H9 (cell line): ENCODE measurements at regions not wholly inside any gene's neighbourhood (a gene's known extent, or its start where the extent isn't known, plus 50 kb on each side); places are given as distances from the start of the nearest gene placed in this dataset.

ENCODE experiments used
- DNase-seq: peaks from one replicate; pipeline ENCODE4 v3.0.0-alpha.2; 2017
- H2AFZ ChIP-seq: one replicate; pipeline ENCODE4 v1.6.1; 2013; ENCODE audit warnings: mild to moderate bottlenecking, low read length, control low read depth, moderate library complexity
- H2AK5ac ChIP-seq: 2 replicates; pipeline ENCODE4 v1.6.1; 2013; ENCODE audit warnings: low read length, control low read depth, mixed read lengths; ENCODE audit not compliant: insufficient read length
- H2BK120ac ChIP-seq: one replicate; pipeline ENCODE4 v1.6.1; 2013; ENCODE audit warnings: low read depth, mild to moderate bottlenecking, low read length, control low read depth, inconsistent platforms; ENCODE audit not compliant: poor library complexity, severe bottlenecking
- H2BK12ac ChIP-seq: 2 replicates; pipeline ENCODE4 v1.6.1; 2013; ENCODE audit warnings: low read length, control low read depth, mixed read lengths, low read depth; ENCODE audit not compliant: insufficient read length
- H2BK15ac ChIP-seq: 2 replicates; pipeline ENCODE4 v1.6.1; 2013; ENCODE audit warnings: low read depth, low read length, control low read depth
- H2BK20ac ChIP-seq: one replicate; pipeline ENCODE4 v1.6.1; 2013; ENCODE audit warnings: low read depth, mild to moderate bottlenecking, low read length, control low read depth, inconsistent platforms; ENCODE audit not compliant: poor library complexity, severe bottlenecking
- H2BK5ac ChIP-seq: 2 replicates; pipeline ENCODE4 v1.6.1; 2013; ENCODE audit warnings: low read length, control low read depth, mixed read lengths; ENCODE audit not compliant: insufficient read length
- H3K14ac ChIP-seq: 2 replicates; pipeline ENCODE4 v1.6.1; 2013; ENCODE audit warnings: low read length, control low read depth; ENCODE audit not compliant: insufficient read depth
- H3K18ac ChIP-seq: 2 replicates; pipeline ENCODE4 v1.6.1; 2013; ENCODE audit warnings: low read depth, mild to moderate bottlenecking, mixed read lengths, low read length, control low read depth; ENCODE audit not compliant: insufficient read length
- H3K23ac ChIP-seq: 2 replicates; pipeline ENCODE4 v1.6.1; 2013; ENCODE audit warnings: low read length, control low read depth, mixed read lengths, low read depth; ENCODE audit not compliant: insufficient read length
- H3K23me2 ChIP-seq: 2 replicates; pipeline ENCODE4 v1.6.1; 2013; ENCODE audit warnings: low read depth, mild to moderate bottlenecking, mixed read lengths, low read length, control low read depth; ENCODE audit not compliant: insufficient read length, poor library complexity, severe bottlenecking
- H3K27ac ChIP-seq: 2 replicates; pipeline ENCODE4 v1.5.1; 2013; ENCODE audit warnings: low read length, control low read depth, mixed read lengths, low read depth; ENCODE audit not compliant: insufficient read length
- H3K27me3 ChIP-seq: 2 replicates; pipeline ENCODE4 v1.6.1; 2013; ENCODE audit warnings: low read length, control low read depth, inconsistent platforms; ENCODE audit not compliant: insufficient read depth
- H3K4ac ChIP-seq: 2 replicates; pipeline ENCODE4 v1.6.1; 2013; ENCODE audit warnings: low read depth, mild to moderate bottlenecking, control low read depth, inconsistent platforms, low read length, moderate library complexity
- H3K4me1 ChIP-seq: 2 replicates; pipeline ENCODE4 v1.6.1; 2013; ENCODE audit warnings: low read length, control low read depth, inconsistent platforms; ENCODE audit not compliant: insufficient read depth
- H3K4me2 ChIP-seq: 2 replicates; pipeline ENCODE4 v1.6.1; 2013; ENCODE audit warnings: low read length, control low read depth, mixed read lengths; ENCODE audit not compliant: insufficient read length, insufficient read depth
- H3K56ac ChIP-seq: 2 replicates; pipeline ENCODE4 v1.6.1; 2013; ENCODE audit warnings: low read depth, mild to moderate bottlenecking, mixed read lengths, low read length, control low read depth; ENCODE audit not compliant: insufficient read length
- H3K79me1 ChIP-seq: 2 replicates; pipeline ENCODE4 v1.6.1; 2013; ENCODE audit warnings: low read depth, mild to moderate bottlenecking, moderate library complexity, low read length, control low read depth, inconsistent platforms; ENCODE audit not compliant: insufficient read depth, poor library complexity, severe bottlenecking
- H3K79me2 ChIP-seq: 2 replicates; pipeline ENCODE4 v1.6.1; 2013; ENCODE audit warnings: low read length, control low read depth, inconsistent platforms; ENCODE audit not compliant: insufficient read depth
- H3K9ac ChIP-seq: 2 replicates; pipeline ENCODE4 v1.6.1; 2013; ENCODE audit warnings: low read length, control low read depth, mixed read lengths; ENCODE audit not compliant: insufficient read length; ENCODE audit errors: extremely low read depth
- H3K9me3 ChIP-seq: one replicate; pipeline ENCODE4 v1.6.1; 2013; ENCODE audit warnings: low read depth, low read length, inconsistent platforms; ENCODE audit not compliant: control insufficient read depth
- H3T11ph ChIP-seq: one replicate; pipeline ENCODE4 v1.6.1; 2013; ENCODE audit warnings: mild to moderate bottlenecking, low read length, control low read depth, inconsistent platforms
- H4K20me1 ChIP-seq: one replicate; pipeline ENCODE4 v1.6.1; 2013; ENCODE audit not compliant: control insufficient read depth, insufficient read length, insufficient read depth
- H4K5ac ChIP-seq: 2 replicates; pipeline ENCODE4 v1.6.1; 2013; ENCODE audit warnings: low read depth, mild to moderate bottlenecking, mixed read lengths, low read length, control low read depth; ENCODE audit not compliant: insufficient read length
- H4K8ac ChIP-seq: replicated peaks from 2 replicates; pipeline ENCODE4 v1.6.1; 2013; ENCODE audit warnings: low read length, control low read depth, mixed read lengths, low read depth; ENCODE audit not compliant: insufficient read length
- H4K91ac ChIP-seq: 2 replicates; pipeline ENCODE4 v1.6.1; 2013; ENCODE audit warnings: low read depth, mild to moderate bottlenecking, moderate library complexity, mixed read lengths, low read length, control low read depth; ENCODE audit not compliant: insufficient read length
- H3K27ac Mint-ChIP-seq, 3 experiments: 2 replicates in 2 of 3; 3 replicates in 1 of 3; pipeline ENCODE4 v1.8.0; 2020 to 2021; ENCODE audit warnings: mixed read lengths in 3 of 3, mild to moderate bottlenecking in 1 of 3, moderate library complexity in 1 of 3
- H3K27me3 Mint-ChIP-seq: 2 replicates; pipeline ENCODE4 v1.8.0; 2021; ENCODE audit warnings: low read depth, mild to moderate bottlenecking, moderate library complexity, mixed read lengths
- H3K36me3 Mint-ChIP-seq, 3 experiments: 2 replicates in 2 of 3; 3 replicates in 1 of 3; pipeline ENCODE4 v1.8.0; 2020 to 2021; ENCODE audit warnings: low read depth in 3 of 3, mixed read lengths in 3 of 3; ENCODE audit not compliant: insufficient read depth in 1 of 3
- H3K4me1 Mint-ChIP-seq, 2 experiments: 2 replicates each; pipeline ENCODE4 v1.8.0; 2020; ENCODE audit warnings: mixed read lengths in 2 of 2
- H3K4me3 Mint-ChIP-seq, 2 experiments: 2 replicates in 1 of 2; 3 replicates in 1 of 2; pipeline ENCODE4 v1.8.0; 2020 to 2021; ENCODE audit warnings: mild to moderate bottlenecking in 2 of 2, mixed read lengths in 2 of 2, moderate library complexity in 1 of 2
- H3K9me3 Mint-ChIP-seq, 2 experiments: 2 replicates in 1 of 2; 3 replicates in 1 of 2; pipeline ENCODE4 v1.8.0; 2020; ENCODE audit warnings: mild to moderate bottlenecking in 2 of 2, mixed read lengths in 2 of 2, moderate library complexity in 1 of 2
- WGBS: extraction: QIAGEN DNeasy Blood & Tissue Kit; methylation state at CpG from one replicate; pipeline ENCODE4 v1.1.7; 2013; ENCODE audit warnings: missing lambda C conversion rate, low lambda C conversion rate, mixed read lengths; ENCODE audit not compliant: insufficient read length; ENCODE audit errors: extremely low coverage; 5-methylcytosine and 5-hydroxymethylcytosine counted together
- TF ChIP-seq, protein P1 (sequence below): fragments of 200-600 bp; sonication (generic); conservative IDR thresholded peaks from 3 replicates; pipeline ENCODE4 v1.8.0; 2021; ENCODE audit warnings: antibody characterized with exemption, mild to moderate bottlenecking

DNA sequence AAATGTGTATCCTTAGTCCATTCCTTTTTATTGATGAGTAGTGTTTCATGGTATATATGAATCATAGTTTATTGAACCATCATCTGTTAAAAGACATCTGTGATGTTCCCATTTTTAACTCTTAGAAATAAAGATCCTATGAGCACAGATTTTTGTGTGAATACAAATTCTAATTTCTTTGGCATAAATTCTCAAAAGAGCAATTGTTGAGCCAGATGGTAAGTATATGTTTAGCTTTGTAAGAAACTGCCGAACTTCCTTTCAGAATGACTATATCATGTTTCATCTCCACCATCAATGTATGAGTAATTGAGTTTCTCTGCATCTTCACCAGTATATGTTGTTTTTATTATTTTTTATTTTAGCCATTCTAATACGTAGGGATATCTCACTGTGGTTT lies 526.4 kb downstream of the CDH10 start:
- H3K23me2 ChIP-seq, result no peaks in the 10 kb centered on the region
- H3K56ac ChIP-seq, result no peak overlapping the region
- H3K4me1 ChIP-seq, result no peaks in the 10 kb centered on the region
- Mint-ChIP-seq H3K4me3 (no peak overlapping the region), H3K9me3 (peaks cover 8 to 15% of the 10 kb centered on the region in 2 experiments), H3K27ac (no peak overlapping the region), H3K36me3 (peaks cover 0 to 19% (median 2%) of the 10 kb centered on the region in 3 experiments; a peak in 4 of 7 replicates), H3K27me3 (no peaks in the 10 kb centered on the region), H3K4me1 (no peaks in the 10 kb centered on the region)
- no peak overlapping the region for H2AFZ ChIP-seq
- H3K27me3 ChIP-seq, result no peaks in the 10 kb centered on the region
- no peak overlapping the region for H4K91ac ChIP-seq
- H3K23ac ChIP-seq, result no peak overlapping the region
- no peak overlapping the region for H3K27ac ChIP-seq
- no peak overlapping the region for H3K14ac ChIP-seq
- H3K79me1 ChIP-seq, result no peaks in the 10 kb centered on the region
- H2BK120ac ChIP-seq, result no peak overlapping the region
- H4K20me1 ChIP-seq, result no peaks in the 10 kb centered on the region
- no peak overlapping the region for H3T11ph ChIP-seq
- H3K4ac ChIP-seq, result no peak overlapping the region
- no peak overlapping the region for H2BK20ac ChIP-seq
- no peak overlapping the region for H4K8ac ChIP-seq
- no peak overlapping the region for H4K5ac ChIP-seq
- no peak overlapping the region for H3K18ac ChIP-seq
- no peak overlapping the region for H3K4me2 ChIP-seq
- no peak overlapping the region for H2AK5ac ChIP-seq
- H3K9me3 ChIP-seq, result no peaks in the 10 kb centered on the region
- no CpG with 5 or more reads among the region's 2 CpGs for WGBS
- no peak overlapping the region for H2BK15ac ChIP-seq
- TF ChIP-seq, protein P1, sequence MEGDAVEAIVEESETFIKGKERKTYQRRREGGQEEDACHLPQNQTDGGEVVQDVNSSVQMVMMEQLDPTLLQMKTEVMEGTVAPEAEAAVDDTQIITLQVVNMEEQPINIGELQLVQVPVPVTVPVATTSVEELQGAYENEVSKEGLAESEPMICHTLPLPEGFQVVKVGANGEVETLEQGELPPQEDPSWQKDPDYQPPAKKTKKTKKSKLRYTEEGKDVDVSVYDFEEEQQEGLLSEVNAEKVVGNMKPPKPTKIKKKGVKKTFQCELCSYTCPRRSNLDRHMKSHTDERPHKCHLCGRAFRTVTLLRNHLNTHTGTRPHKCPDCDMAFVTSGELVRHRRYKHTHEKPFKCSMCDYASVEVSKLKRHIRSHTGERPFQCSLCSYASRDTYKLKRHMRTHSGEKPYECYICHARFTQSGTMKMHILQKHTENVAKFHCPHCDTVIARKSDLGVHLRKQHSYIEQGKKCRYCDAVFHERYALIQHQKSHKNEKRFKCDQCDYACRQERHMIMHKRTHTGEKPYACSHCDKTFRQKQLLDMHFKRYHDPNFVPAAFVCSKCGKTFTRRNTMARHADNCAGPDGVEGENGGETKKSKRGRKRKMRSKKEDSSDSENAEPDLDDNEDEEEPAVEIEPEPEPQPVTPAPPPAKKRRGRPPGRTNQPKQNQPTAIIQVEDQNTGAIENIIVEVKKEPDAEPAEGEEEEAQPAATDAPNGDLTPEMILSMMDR, result no peak
- no peak overlapping the region for H3K9ac ChIP-seq
- no peak overlapping the region for H2BK12ac ChIP-seq
- H3K79me2 ChIP-seq, result no peaks in the 10 kb centered on the region
- no peak overlapping the region for H2BK5ac ChIP-seq
- DNase-seq, result no peak
